ENCODE measurements at regions not wholly inside any gene's neighbourhood (a gene's known extent, or its start where the extent isn't known, plus 50 kb on each side); places are given as distances from the start of the nearest gene placed in this dataset.

DNA sequence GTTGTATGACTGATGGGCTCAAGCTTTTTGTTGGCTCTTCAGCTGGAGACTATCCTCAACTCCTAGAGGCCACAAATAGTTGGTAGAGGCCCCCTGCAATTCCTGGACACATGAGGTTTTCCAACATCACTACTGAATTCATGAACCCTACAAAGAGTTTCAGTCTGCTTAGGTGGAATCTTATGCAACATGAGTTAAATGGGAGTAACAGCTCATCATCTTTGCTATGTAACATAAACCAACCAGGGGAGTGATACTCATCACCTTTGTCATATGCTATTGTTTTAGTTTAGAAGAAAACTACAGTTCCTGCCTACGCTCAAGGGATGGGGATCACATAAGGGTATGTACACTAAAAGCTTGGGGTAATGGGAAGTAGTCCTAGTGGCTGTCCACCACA lies 729.4 kb downstream of the SORCS1 start:
- TF ChIP-seq, protein P1, sequence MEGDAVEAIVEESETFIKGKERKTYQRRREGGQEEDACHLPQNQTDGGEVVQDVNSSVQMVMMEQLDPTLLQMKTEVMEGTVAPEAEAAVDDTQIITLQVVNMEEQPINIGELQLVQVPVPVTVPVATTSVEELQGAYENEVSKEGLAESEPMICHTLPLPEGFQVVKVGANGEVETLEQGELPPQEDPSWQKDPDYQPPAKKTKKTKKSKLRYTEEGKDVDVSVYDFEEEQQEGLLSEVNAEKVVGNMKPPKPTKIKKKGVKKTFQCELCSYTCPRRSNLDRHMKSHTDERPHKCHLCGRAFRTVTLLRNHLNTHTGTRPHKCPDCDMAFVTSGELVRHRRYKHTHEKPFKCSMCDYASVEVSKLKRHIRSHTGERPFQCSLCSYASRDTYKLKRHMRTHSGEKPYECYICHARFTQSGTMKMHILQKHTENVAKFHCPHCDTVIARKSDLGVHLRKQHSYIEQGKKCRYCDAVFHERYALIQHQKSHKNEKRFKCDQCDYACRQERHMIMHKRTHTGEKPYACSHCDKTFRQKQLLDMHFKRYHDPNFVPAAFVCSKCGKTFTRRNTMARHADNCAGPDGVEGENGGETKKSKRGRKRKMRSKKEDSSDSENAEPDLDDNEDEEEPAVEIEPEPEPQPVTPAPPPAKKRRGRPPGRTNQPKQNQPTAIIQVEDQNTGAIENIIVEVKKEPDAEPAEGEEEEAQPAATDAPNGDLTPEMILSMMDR (IDR thresholded peaks at IDR 0.05; ENCODE audit: poor library complexity), result no peak
- TF ChIP-seq EZH2phosphoT487 (IDR thresholded peaks at IDR 0.05; ENCODE audit: low read depth, severe bottlenecking, unreplicated experiment), result no peak
